ENCODE measurements at regions not wholly inside any gene's neighbourhood (a gene's known extent, or its start where the extent isn't known, plus 50 kb on each side); places are given as distances from the start of the nearest gene placed in this dataset. TPM values are rescaled to one million over a fixed set of nuclear protein-coding genes. Genes with fewer than 3 reads are reported as not detected.

GRCh38 chr2:78928502-78928901, 97.0 kb upstream of the REG3G start:
- H3K36me3 ChIP-seq (ENCODE audit: insufficient read depth, low read length) = no peaks in the 10 kb centered on the region
- no peak overlapping the region for H3K27ac ChIP-seq (ENCODE audit: low read length)
- H3K27me3 ChIP-seq (ENCODE audit: low read length) = no peaks in the 10 kb centered on the region
- H3K9me3 ChIP-seq (ENCODE audit: low read length) = no peaks in the 10 kb centered on the region
- no peaks in the 10 kb centered on the region for H3K79me2 ChIP-seq (ENCODE audit: low read length)
- H3K9me2 ChIP-seq (replicated peaks; ENCODE audit: insufficient read depth, low read length) = no peaks in the 10 kb centered on the region
- H2AFZ ChIP-seq (ENCODE audit: low read length) = peak overlapping the region; percentile 32; the same call in 1 of the 2 replicates
- no peak overlapping the region for H3K4me3 ChIP-seq (ENCODE audit: low read length)
- no peak for DNase-seq
- H3K9ac ChIP-seq (ENCODE audit: low read length) = no peak overlapping the region
- no peaks in the 10 kb centered on the region for H4K20me1 ChIP-seq (ENCODE audit: insufficient read depth, low read depth, low read length)
- H3K4me1 ChIP-seq (ENCODE audit: low read length) = peaks cover 10% of the 10 kb centered on the region
- no peak overlapping the region for H3K4me2 ChIP-seq (ENCODE audit: low read depth, low read length, poor library complexity, severe bottlenecking)

- Histone ChIP-seq H3K79me2 (ENCODE audit: low read length) (no peaks in the 10 kb centered on the region), H3K4me1 (ENCODE audit: low read length) (peaks cover 12% of the 10 kb centered on the region), H3K9me2 (replicated peaks; ENCODE audit: insufficient read depth, low read length) (no peaks in the 10 kb centered on the region), H4K20me1 (ENCODE audit: insufficient read depth, low read depth, low read length) (no peaks in the 10 kb centered on the region), H3K27me3 (ENCODE audit: low read length) (no peaks in the 10 kb centered on the region), H3K9ac (ENCODE audit: low read length) (peak overlapping the region; percentile 37), H3K27ac (ENCODE audit: low read length) (no peak overlapping the region), H3K9me3 (ENCODE audit: low read length) (no peaks in the 10 kb centered on the region), H3K36me3 (ENCODE audit: insufficient read depth, low read length) (no peaks in the 10 kb centered on the region), H2AFZ (ENCODE audit: low read length) (peak overlapping the region; percentile 69; the same call in 1 of the 2 replicates), H3K4me2 (ENCODE audit: low read depth, low read length, poor library complexity, severe bottlenecking) (peak overlapping the region; percentile 47), H3K4me3 (ENCODE audit: low read length) (peak overlapping the region; percentile 9; the same call in 1 of the 2 replicates)
- DNase-seq = peak; percentile 55
These were observed 84.5 kb upstream of the REG3G start for GRCh38 chr2:78940998-78941397.

GRCh38 chr2:78941751-78942150, 83.8 kb upstream of the REG3G start:
- H3K4me2 ChIP-seq (ENCODE audit: low read depth, low read length, poor library complexity, severe bottlenecking) = no peak overlapping the region
- H3K4me1 ChIP-seq (ENCODE audit: low read length) = peaks cover 12% of the 10 kb centered on the region
- no peak overlapping the region for H3K9ac ChIP-seq (ENCODE audit: low read length)
- no peaks in the 10 kb centered on the region for H3K9me2 ChIP-seq (replicated peaks; ENCODE audit: insufficient read depth, low read length)
- H3K9me3 ChIP-seq (ENCODE audit: low read length) = no peaks in the 10 kb centered on the region
- no peaks in the 10 kb centered on the region for H3K36me3 ChIP-seq (ENCODE audit: insufficient read depth, low read length)
- H4K20me1 ChIP-seq (ENCODE audit: insufficient read depth, low read depth, low read length) = no peaks in the 10 kb centered on the region
- no peak for DNase-seq
- H3K4me3 ChIP-seq (ENCODE audit: low read length) = no peak overlapping the region
- no peak overlapping the region for H3K27ac ChIP-seq (ENCODE audit: low read length)
- H3K79me2 ChIP-seq (ENCODE audit: low read length) = no peaks in the 10 kb centered on the region
- no peak overlapping the region for H2AFZ ChIP-seq (ENCODE audit: low read length)
- H3K27me3 ChIP-seq (ENCODE audit: low read length) = no peaks in the 10 kb centered on the region

GRCh38 chr2:78963881-78964280, 61.6 kb upstream of the REG3G start:
- Histone ChIP-seq H3K27me3 (ENCODE audit: low read length) (0 out of 2 replicates have a peak, but pooled peaks cover 2% of the 10 kb centered on the region), H3K79me2 (ENCODE audit: low read length) (no peaks in the 10 kb centered on the region), H3K9me3 (ENCODE audit: low read length) (no peaks in the 10 kb centered on the region), H3K4me1 (ENCODE audit: low read length) (no peaks in the 10 kb centered on the region), H3K27ac (ENCODE audit: low read length) (no peak overlapping the region), H2AFZ (ENCODE audit: low read length) (no peak overlapping the region), H3K4me3 (ENCODE audit: low read length) (no peak overlapping the region), H3K9ac (ENCODE audit: low read length) (no peak overlapping the region), H3K4me2 (ENCODE audit: low read depth, low read length, poor library complexity, severe bottlenecking) (no peak overlapping the region), H3K9me2 (replicated peaks; ENCODE audit: insufficient read depth, low read length) (no peaks in the 10 kb centered on the region), H4K20me1 (ENCODE audit: insufficient read depth, low read depth, low read length) (no peaks in the 10 kb centered on the region), H3K36me3 (ENCODE audit: insufficient read depth, low read length) (no peaks in the 10 kb centered on the region)
- DNase-seq = no peak

- H3K9me3 ChIP-seq (ENCODE audit: low read length) = no peaks in the 10 kb centered on the region
- no peaks in the 10 kb centered on the region for H4K20me1 ChIP-seq (ENCODE audit: insufficient read depth, low read depth, low read length)
- H3K9me2 ChIP-seq (replicated peaks; ENCODE audit: insufficient read depth, low read length) = no peaks in the 10 kb centered on the region
- no peak overlapping the region for H3K4me2 ChIP-seq (ENCODE audit: low read depth, low read length, poor library complexity, severe bottlenecking)
- no peak overlapping the region for H2AFZ ChIP-seq (ENCODE audit: low read length)
- peaks cover 4% of the 10 kb centered on the region for H3K4me1 ChIP-seq (ENCODE audit: low read length)
- H3K79me2 ChIP-seq (ENCODE audit: low read length) = no peaks in the 10 kb centered on the region
- no peak overlapping the region for H3K4me3 ChIP-seq (ENCODE audit: low read length)
- H3K27me3 ChIP-seq (ENCODE audit: low read length) = 0 out of 2 replicates have a peak, but pooled peaks cover 2% of the 10 kb centered on the region
- no peak overlapping the region for H3K27ac ChIP-seq (ENCODE audit: low read length)
- no peak for DNase-seq
- H3K36me3 ChIP-seq (ENCODE audit: insufficient read depth, low read length) = no peaks in the 10 kb centered on the region
- H3K9ac ChIP-seq (ENCODE audit: low read length) = no peak overlapping the region
These were observed 58.2 kb upstream of the REG3G start for GRCh38 chr2:78967294-78967693.

- DNase-seq = no peak
- no peak overlapping the region for H3K4me3 ChIP-seq (ENCODE audit: low read length)
- no peak overlapping the region for H3K9ac ChIP-seq (ENCODE audit: low read length)
- H3K4me1 ChIP-seq (ENCODE audit: low read length) = peaks cover 23% of the 10 kb centered on the region
- no peak overlapping the region for H2AFZ ChIP-seq (ENCODE audit: low read length)
- no peaks in the 10 kb centered on the region for H3K79me2 ChIP-seq (ENCODE audit: low read length)
- no peak overlapping the region for H3K4me2 ChIP-seq (ENCODE audit: low read depth, low read length, poor library complexity, severe bottlenecking)
- no peaks in the 10 kb centered on the region for H3K9me3 ChIP-seq (ENCODE audit: low read length)
- H4K20me1 ChIP-seq (ENCODE audit: insufficient read depth, low read depth, low read length) = no peaks in the 10 kb centered on the region
- H3K36me3 ChIP-seq (ENCODE audit: insufficient read depth, low read length) = no peaks in the 10 kb centered on the region
- no peaks in the 10 kb centered on the region for H3K9me2 ChIP-seq (replicated peaks; ENCODE audit: insufficient read depth, low read length)
- H3K27me3 ChIP-seq (ENCODE audit: low read length) = 0 out of 2 replicates have a peak, but pooled peaks cover under 1% of the 10 kb centered on the region
- no peak overlapping the region for H3K27ac ChIP-seq (ENCODE audit: low read length)
These were observed 51.9 kb upstream of the REG3G start for GRCh38 chr2:78973630-78974029.

Small RNA genes in the stretch of these regions (small RNA-seq; reads per million reads assigned to genes)
- gene RNU6-812P (not detected), gene RNU6-827P (not detected)
